LHCN-M2 (cell line): ENCODE measurements at regions not wholly inside any gene's neighbourhood (a gene's known extent, or its start where the extent isn't known, plus 50 kb on each side); places are given as distances from the start of the nearest gene placed in this dataset.
A peak's percentile ranks its signal among the peaks of the same experiment; 100 is the strongest.
"Not testable (repeated sequence)": the region's sequence is repeated elsewhere in the genome, so short reads cannot be mapped to it uniquely, and the experiment has no call there.

Experiments
- DNase-seq: peaks from one replicate; pipeline ENCODE4 v3.0.0-alpha.2; 2012; ENCODE audit warnings: low read depth

DNA sequence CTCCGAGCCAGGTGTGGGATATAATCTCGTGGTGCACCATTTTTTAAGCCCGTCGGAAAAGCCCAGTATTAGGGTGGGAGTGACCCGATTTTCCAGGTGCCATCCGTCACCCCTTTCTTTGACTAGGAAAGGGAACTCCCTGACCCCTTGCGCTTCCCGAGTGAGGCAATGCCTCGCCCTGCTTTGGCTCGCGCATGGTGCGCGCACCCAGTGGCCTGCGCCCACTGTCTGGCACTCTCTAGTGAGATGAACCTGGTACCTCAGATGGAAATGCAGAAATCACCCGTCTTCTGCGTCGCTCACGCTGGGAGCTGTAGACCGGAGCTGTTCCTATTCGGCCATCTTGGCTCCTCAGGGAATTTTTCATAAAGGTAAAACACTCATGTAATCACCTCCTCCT, 63.9 kb downstream of the RWDD3 start:
- not testable (repeated sequence) for DNase-seq

DNA sequence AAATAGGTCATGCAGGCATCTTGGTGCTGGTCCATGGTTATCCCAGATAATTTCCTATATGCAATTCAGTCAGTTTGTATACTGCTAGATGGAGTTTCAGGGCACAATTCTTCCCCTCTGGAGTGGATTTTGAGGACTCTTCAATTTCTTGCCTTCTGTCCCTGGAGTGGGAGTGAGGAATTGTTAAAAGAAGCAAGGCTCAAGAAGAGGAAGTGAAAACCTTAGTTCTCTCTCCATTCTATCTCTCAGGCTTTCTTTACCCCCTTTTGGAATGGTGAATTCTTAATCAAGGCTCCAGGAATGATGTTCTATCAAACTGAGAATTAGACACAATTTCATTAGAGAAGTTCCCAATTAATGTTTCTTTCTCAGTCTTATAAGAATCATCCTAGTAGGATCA, 67.1 kb downstream of the RWDD3 start:
- no peak for DNase-seq

DNA sequence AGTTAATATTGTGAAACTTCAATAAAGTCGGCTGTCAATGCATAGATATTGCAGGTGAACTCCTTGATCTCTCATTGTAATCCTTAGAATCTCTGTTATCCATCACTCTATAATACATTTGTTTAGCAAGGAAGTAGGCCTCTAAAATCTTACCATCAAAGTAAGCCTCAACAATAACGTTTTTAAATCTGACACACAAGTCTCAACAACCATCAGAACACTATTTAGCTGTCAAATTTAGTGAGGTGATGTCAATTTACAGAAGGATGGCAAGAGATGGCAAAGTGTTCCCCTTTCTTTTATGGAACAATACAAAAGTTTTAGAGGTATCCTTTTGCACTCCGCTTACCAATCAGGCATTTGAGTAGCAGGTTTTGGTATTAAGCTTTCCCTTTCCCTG, 67.6 kb downstream of the RWDD3 start:
- no peak for DNase-seq

DNA sequence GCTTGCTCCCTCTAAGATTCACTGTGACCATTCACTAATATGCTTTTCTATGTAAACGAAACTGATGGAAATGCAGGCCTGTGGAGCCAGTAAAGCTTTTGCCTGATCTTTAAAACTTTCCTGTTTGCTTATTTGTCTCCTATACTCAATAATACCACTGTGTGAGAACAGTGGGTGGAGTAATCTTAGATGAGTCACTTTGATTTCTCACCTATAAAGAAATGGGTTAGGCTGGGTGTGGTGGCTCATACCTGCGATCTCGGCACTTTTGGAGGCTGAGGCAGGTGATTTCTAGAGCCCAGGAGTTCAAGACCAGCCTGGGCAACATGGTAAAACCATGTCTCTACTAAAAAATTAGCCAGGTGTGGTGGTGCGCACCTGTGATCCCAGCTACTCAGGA, 70.8 kb downstream of the RWDD3 start:
- DNase-seq, result no peak

DNA sequence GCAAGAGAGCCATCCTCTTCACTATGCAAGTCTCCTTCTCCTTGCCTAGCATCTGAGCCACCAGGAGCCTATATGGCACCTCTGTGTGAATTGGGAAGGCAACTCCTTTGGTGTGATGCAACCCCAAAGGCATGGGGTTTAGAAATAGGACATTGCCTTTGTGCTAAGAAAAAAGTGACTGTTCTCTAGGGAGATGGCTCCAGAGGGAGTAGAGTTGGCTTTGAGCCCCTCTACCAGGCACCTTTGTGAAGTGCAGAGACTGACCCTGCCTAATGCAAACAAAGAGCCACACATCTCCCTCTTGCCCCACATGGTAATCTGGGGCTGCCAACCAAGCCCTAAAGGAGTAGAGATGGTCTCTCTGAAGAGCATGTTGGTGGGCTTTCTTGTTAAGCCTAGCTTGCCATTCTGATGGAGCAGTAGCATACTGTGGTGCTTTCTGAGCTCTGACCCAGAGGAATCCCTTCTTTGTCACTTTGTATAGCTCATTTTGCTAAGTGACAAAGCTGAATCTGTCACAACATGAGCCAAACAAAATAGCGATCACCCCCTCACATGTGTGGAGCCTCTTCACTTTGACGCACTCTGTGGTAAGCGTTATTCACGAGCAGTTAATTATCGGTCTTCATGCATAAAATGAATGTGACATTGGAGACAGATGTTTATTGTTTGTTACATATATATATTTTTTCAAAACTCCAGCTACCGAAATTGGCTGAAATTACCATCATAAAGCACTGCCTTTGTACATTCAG, 74.4 kb downstream of the RWDD3 start:
- no peak for DNase-seq

DNA sequence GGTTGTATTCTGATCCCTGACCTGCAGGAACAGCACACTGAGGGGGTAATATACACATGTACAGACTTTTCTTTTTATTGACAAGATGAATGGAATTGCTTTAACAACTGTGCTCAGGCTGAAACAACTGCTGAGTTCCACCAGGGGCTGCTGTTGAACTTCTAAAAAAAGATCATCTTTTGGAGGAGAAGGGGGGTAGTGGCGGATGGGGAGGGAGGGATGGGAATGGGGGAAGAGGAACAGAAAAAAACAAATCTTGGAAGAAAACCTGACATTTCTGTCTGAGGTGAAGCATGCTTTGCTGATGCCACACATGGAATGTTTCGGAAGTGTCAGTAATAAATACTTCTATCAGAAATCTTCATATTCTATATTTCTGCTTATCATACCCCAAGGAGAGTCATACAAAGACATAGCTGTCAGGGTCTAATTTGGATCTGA, 75.0 kb downstream of the RWDD3 start:
- peak; percentile 29 for DNase-seq

DNA sequence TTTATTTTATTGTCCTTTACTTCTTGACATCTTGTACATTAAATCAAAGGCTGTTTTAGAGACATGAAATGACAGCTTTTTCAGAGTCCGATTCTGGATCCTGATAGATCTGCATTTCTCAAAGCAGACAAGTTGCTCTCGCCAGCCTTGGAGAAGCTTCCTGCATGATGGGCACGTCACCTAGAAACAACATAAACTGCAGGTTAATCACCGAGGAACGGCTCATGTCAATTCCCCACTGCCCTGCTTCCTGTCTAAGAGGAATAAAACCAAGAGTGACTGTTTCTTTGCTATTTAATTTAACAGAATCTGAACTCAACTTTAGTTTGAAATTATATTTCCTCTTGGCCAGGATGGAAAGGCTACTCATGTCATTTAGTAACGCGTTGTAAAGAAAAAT, 77.0 kb downstream of the RWDD3 start:
- no peak for DNase-seq

DNA sequence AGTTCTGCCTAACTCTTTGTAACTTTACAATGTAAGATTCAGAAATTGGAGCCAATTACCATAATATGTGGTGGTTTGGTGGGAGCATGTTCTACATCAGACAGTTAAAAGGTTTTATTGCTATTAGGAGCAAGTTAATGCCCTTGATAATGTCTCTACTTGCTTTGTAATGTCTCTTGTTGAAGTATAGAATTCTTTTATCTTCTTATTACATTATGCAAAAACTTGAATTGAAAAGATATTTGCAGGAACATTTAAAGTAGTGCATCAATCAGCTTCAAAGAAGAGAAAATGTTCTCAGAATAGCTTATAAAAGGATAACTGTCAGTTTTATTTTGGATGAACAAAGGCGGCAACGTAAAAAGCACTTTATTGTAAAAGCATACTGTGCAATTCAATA, 77.8 kb downstream of the RWDD3 start:
- no peak for DNase-seq

DNA sequence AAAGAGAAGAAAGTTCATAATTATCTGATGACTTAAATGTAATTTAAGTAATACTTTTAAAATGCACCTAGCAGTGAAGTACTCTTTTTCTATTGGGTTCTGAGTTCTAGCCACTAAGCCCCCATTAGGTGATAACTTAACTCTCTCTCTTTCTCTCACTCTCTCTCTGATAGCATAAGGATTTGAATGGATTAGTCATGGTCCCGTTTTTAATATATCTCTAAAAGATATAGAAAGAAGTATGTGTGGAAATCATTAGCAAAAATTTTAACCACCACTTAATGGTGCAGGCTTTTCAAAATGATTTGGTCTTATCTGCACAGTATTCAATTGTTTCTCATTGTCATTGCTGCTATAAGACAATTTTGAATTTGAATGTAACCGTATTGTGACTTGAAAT, 78.2 kb downstream of the RWDD3 start:
- DNase-seq, result no peak

DNA sequence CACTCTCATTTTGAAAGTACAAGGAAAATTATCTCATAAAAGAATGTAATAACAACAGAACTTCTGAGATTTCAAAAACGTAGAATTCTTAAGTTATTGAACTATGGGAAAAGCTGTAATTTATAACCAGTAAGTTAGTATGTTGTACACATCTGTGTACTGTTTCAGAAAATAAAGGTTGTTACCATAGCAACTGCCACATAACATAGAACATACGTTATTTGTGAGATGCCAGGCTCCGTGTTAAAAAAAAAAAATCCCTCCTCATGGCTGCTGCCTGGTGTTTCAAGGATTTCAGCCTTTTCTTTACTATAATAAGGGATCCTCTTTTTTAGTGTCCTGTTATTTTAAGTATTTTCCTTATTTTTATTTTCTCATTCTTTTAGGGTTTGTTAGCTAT, 79.5 kb downstream of the RWDD3 start:
- DNase-seq, result no peak

DNA sequence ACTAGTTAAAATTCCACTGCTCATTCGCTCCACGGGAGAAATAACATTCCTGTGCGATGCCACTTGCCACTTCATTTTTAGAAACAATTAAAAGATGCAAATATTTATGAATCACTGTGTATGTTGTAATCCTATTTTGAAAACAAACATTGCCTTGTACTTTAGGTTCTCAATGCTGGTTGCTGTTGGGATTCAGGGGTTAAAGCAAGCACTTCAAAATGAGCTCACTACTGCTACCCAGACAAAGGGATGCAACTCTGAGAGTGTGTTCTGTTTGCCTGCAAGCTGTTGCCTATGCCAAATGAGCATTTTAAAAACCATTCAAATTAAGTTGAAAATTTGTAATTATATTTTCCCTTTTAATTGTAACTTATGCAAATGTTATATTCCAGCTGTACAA, 87.5 kb downstream of the RWDD3 start:
- no peak for DNase-seq

DNA sequence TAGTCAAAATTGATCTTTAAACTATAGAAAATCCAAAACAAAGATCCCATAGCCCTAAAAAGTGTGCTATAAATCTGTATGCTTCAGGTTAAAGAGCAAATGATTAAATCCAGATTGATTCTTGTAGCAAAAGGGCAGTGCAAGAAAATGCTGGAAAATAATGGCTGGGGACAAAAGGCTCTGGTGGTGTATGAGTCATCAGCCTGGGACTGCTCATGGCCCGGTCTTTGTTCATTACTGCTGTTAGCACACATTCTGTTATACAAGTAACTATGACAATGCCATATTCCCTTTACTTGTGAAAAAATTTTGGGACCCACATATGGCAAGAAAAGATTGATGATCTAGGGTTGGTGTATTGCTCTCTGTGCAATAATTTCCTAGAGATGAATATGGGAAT, 89.1 kb downstream of the RWDD3 start:
- peak; percentile 13 for DNase-seq

DNA sequence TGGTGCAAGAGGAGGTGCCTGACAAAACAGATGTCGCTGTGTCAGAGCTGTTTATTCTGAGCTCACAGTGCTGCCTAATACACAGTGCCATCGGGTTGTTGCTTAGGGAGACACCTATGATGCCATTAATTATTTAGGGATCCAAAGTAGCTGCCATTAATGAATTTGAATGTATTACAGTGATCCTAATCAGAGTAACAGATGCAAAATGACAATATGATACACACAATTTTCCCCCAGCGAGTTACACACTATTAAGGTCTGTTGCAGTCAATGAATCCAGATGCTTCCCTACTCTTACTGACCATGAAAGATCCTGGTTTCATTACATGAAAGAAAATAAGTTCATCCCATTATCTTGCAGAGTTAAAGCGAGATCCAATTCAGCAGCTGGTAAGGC, 91.3 kb downstream of the RWDD3 start:
- no peak for DNase-seq

DNA sequence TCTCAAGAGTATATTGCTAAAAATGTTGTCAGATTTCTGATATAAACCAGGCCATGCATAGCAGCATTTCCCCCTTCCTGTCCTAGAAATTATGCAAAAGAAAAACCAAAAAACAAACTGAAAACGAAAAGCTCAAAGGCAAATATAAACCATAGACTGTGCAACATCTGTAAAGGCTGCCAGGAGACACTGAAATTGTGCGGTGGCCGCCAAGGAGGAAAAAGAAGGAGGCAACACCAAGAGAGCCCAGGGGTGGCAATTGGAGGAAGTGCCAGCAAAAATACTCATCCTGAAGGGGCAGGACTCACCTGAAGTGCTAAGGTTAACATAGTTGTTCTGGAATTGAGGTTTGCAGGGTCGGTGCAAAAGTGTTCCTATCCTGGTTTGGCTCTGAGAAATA, 92.0 kb downstream of the RWDD3 start:
- DNase-seq, result no peak

DNA sequence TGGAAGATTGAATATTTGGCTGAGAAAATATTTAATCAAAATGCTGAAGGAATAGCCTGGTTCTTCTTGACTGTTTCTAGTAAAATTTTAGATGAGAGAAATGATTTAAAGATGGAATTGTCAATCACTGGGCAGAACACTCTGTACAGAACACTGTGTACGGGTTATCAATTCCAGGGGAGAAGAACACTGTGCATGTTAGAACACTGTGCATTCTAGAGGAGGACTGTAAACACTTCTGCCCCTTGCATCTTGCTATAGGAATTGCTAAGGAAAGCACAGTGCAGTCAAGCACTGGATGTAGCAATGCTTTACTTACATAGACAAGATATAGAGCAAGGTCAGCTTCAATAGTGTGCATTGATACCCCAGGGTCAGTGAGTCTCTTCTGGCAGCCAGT, 98.7 kb downstream of the RWDD3 start:
- DNase-seq, result no peak

DNA sequence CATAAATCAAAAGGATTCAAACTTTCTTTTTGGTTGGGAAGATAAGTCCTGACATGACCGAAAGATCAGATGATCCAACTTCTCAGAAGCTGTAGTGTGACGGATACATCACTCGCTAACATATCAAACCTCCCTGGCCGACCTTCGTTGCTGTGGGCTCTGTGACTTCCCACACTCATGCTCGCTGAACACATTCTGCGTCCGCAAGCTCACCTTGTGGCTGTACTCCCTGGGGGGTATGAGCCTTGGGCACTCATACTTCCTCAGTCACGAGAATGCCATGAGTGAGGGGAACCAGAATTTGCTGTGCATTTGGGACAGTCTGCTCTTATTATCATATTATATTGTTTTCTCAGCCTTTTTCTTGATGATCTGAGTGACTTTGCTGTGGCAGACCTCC, 105.4 kb downstream of the RWDD3 start:
- DNase-seq, result no peak

DNA sequence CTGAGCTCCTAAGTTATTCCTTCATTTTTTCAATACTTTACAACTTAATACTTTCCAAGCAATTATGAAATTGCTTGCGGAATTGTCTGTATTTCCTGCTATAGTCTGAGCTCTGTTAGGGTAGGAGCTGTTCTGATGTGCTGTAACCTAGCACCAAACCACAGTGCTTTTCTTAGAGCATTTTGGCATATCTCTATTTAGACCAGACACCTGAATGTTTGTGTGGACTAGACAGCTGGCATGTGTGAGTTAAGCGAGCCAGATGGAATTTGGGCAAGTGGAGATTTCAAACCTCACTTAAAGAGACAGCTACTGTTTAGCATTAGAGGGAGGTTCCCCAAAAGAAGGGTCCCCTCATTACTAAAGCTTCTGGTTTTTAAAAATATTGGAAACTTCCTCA, 106.1 kb downstream of the RWDD3 start:
- no peak for DNase-seq

DNA sequence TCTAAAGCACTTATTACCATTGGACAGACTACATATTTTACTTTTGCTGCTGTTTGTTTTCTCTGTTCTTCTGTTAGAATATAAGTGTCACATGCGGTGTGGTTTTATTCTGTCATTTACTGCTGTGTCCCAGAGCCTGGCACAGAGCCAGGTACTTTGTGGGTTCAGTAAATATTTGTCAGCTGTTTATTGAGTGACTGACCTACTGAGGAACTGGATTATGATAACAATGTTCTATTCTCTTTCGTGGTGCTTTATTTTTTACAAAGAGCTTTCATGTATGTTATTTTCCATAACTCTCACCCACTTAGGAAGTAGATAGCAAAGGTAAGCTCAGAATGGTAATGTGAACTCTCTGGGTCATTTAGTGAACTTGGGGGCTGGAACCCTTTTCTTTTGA, 118.8 kb downstream of the RWDD3 start:
- no peak for DNase-seq

DNA sequence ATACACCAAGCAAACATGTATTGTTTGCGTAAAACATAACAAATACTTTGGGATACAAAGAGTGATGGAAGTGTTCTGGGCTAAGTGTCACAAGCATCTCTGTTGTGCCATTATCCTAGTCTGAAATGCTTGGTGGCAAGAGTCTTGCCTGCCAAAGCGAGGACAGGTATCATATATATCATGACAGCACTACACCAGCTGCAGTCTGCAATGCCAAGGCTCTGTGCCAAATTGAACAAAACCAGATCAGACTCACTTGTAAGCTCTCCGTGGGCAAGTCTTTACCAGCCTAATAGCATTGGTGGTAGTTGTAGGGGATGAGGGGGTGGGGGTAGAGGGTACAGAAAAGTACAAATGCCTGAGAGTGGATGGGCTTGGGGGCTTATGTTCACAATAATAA, 119.2 kb downstream of the RWDD3 start:
- no peak for DNase-seq

DNA sequence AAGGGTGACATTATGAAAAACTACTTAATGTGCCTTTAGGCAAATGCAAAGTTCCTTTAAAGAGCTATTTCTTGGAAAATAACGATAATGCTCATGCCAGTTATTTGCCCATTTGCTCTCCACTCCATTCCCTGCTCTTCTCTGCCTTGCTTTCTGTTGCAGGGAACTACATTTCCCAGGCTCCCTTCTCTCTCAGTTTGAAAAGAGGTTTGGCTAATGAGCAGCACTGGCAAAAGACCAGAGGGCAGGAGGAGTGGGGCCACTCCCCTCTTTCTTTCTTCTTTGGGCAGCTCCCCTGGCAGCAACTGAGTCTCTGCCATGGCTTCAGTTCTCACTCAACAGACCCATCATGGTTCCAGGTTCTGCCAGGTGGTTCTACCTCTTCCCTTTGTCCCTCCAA, 130.5 kb downstream of the RWDD3 start:
- no peak for DNase-seq

DNA sequence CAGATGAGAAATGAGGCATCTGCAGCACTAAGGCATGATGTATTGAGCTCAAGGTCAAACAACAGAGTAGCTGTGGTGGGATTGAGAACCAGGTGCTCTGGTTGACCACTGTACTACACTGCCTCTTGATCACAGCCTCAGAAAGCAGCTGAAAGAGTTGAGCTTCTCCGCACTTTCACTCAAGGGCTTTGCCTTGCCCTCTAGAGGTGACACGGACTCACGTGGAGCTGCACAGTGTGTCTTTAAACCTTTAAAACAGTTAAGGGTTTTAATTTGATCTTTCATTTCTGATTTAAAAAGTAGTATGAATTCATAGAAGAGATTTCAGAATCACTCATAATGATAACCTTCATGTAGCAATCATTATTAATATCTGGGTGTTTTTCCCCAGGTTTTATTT, 132.5 kb downstream of the RWDD3 start:
- no peak for DNase-seq

DNA sequence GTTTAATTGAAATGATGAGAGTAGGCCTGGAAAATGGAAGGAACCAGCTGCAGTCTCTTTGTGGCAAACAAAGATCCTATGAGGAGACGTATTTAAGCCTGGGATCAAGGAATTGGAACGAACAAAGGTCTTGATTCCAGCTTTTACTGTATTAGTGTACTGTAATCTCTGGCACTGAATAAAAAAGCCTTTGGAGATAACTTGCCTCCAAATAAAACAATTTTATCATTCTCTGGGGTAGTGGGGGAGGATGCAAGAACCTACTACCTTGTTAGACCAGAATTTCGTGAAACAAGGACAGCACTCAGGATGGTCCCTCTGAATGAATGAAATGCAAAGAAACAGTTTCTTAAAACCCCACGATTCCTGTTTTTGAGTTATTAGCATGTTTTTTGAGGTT, 134.2 kb downstream of the RWDD3 start:
- no peak for DNase-seq

DNA sequence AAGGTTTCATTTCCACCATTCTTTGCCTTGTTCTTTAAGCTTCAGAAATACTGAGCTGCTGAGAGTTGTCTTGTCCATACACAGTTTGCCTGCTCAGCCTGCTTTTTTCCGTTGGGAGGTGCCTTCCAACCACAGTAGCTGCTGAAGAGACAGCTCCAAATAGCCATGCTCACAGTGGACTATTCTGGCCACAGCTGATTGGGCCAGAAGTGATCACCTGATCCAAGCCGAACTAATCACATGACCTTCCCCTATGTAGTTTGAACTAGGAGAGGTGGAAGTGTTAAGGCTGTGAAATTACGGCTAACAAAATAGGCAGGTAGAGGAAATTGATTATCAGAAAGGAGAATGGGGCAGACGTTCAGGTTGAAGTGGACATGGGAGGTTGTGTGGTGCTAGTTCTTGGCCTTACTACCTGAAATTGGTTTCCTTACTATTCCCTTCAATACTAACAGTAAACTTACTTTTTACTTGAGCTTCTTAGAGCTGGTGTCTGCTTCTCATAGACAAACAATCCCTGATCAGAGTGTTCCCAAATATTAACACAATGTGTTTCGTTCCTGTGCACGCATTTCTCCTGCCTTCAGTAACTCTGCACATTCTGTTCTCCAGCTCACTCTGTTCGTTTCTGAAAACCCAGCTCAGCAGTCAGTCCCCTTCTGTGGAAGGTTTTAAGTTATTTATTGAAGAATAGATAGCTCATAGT, 136.1 kb downstream of the RWDD3 start:
- no peak for DNase-seq
